Vagina (tissue), 2 donors: ENCODE measurements at regions not wholly inside any gene's neighbourhood (a gene's known extent, or its start where the extent isn't known, plus 50 kb on each side); places are given as distances from the start of the nearest gene placed in this dataset.

Experiments used
- DNase-seq, 2 donors: peaks; one replicate each; pipeline ENCODE4 v3.0.0-alpha.2; 2017; ENCODE audit errors: extremely low spot score in 2 of 2
- H3K27ac ChIP-seq: fragments of 200-600 bp; sonication (generic); one replicate; pipeline ENCODE4 v1.5.1; 2019
- H3K27me3 ChIP-seq: fragments of 200-600 bp; sonication (generic); one replicate; pipeline ENCODE4 v1.5.1; 2019
- H3K36me3 ChIP-seq, 2 donors: fragments of 200-600 bp; sonication (generic); one replicate each; pipeline ENCODE4 v1.5.1; 2017 to 2019
- H3K4me1 ChIP-seq: fragments of 200-600 bp; sonication (generic); one replicate; pipeline ENCODE4 v1.5.1; 2019
- H3K4me3 ChIP-seq, 2 donors: fragments of 200-600 bp; sonication (generic); 1 replicate in 1 of 2; 2 replicates in 1 of 2; pipeline ENCODE4 v1.5.1; 2016 to 2019
- H3K9me3 ChIP-seq: fragments of 200-600 bp; sonication (generic); one replicate; pipeline ENCODE4 v1.5.1; 2019
- CTCF ChIP-seq, 3 experiments: fragments of 450-650 bp in 2 of 3; fragments of 200-600 bp in 1 of 3; sonication (generic) in 1 of 3; IDR thresholded peaks; one replicate each; pipeline ENCODE4 v1.5.1; 2017 to 2019; ENCODE audit warnings: antibody characterized with exemption in 3 of 3, mild to moderate bottlenecking in 2 of 3, moderate library complexity in 2 of 3
- POLR2A ChIP-seq, 2 donors: fragments of 450-650 bp; IDR thresholded peaks; one replicate each; pipeline ENCODE4 v1.6.1; 2017; ENCODE audit warnings: antibody characterized with exemption in 2 of 2, mild to moderate bottlenecking in 2 of 2, moderate library complexity in 2 of 2
- POLR2AphosphoS5 ChIP-seq, 2 donors: sonication (generic); formaldehyde crosslinking; IDR thresholded peaks; one replicate each; pipeline ENCODE4 v1.9.0; 2017; ENCODE audit warnings: antibody characterized with exemption in 2 of 2, mild to moderate bottlenecking in 2 of 2, low read depth in 1 of 2; ENCODE audit not compliant: insufficient read depth in 1 of 2
- intact Hi-C: fragments of 100-400 bp; cut with DNase I; formaldehyde crosslinking; loops from one replicate; pipeline ENCODE4 v1.15.1; 2023

GRCh38 chr6:100103194-100103593 lies 109.2 kb upstream of the MCHR2 start:
- no peak for TF ChIP-seq POLR2A (IDR thresholded peaks at IDR 0.05)
- no peak for TF ChIP-seq POLR2AphosphoS5 (IDR thresholded peaks at IDR 0.05; ENCODE audit: insufficient read depth in 1 of 2, low read depth in 1 of 2)
- TF ChIP-seq CTCF (IDR thresholded peaks at IDR 0.05), result no peak
- Histone ChIP-seq H3K9me3 (no peaks in the 10 kb centered on the region), H3K4me1 (no peaks in the 10 kb centered on the region), H3K36me3 (no peaks in the 10 kb centered on the region), H3K27me3 (no peaks in the 10 kb centered on the region), H3K4me3 (no peak overlapping the region), H3K27ac (no peak overlapping the region)
- DNase-seq, result no peak
- intact Hi-C loops, result no loop called here

GRCh38 chr6:100101644-100102043 lies 107.6 kb upstream of the MCHR2 start:
- intact Hi-C loops, result no loop called here
- no peaks in the 10 kb centered on the region for H3K27me3 ChIP-seq
- H3K27ac ChIP-seq, result no peak overlapping the region
- no peak for TF ChIP-seq CTCF (IDR thresholded peaks at IDR 0.05)
- TF ChIP-seq POLR2A (IDR thresholded peaks at IDR 0.05), result no peak
- TF ChIP-seq POLR2AphosphoS5 (IDR thresholded peaks at IDR 0.05; ENCODE audit: insufficient read depth in 1 of 2, low read depth in 1 of 2), result no peak
- no peaks in the 10 kb centered on the region for H3K36me3 ChIP-seq
- H3K4me1 ChIP-seq, result no peaks in the 10 kb centered on the region
- H3K4me3 ChIP-seq, result no peak overlapping the region
- no peak for DNase-seq
- H3K9me3 ChIP-seq, result no peaks in the 10 kb centered on the region

DNA sequence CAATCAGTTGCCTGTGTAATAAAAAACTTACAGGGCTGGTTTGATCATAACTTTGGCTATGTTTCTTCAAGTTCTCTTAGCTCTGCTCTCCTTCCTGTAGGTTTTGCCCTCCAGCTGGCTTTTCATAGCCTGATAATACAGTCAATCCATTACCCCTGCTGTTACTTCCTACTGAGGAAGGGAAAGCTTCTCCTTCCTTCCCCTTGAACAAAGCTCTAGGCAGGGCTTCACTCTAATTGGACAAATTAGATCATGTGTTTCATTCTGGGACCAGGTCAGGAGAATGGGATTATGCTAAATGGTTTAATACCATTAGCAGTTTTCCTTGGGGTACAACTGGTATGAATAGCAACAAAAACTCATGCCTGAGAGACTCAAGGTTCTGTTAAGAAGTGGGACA lies 106.8 kb upstream of the MCHR2 start:
- DNase-seq, result no peak
- Histone ChIP-seq H3K36me3 (no peaks in the 10 kb centered on the region), H3K27me3 (no peaks in the 10 kb centered on the region), H3K4me3 (no peak overlapping the region), H3K4me1 (no peaks in the 10 kb centered on the region), H3K27ac (no peak overlapping the region), H3K9me3 (no peaks in the 10 kb centered on the region)
- TF ChIP-seq POLR2AphosphoS5 (IDR thresholded peaks at IDR 0.05; ENCODE audit: insufficient read depth in 1 of 2, low read depth in 1 of 2), result no peak
- TF ChIP-seq POLR2A (IDR thresholded peaks at IDR 0.05), result no peak
- no peak for TF ChIP-seq CTCF (IDR thresholded peaks at IDR 0.05)
- intact Hi-C loops, result no loop called here

DNA sequence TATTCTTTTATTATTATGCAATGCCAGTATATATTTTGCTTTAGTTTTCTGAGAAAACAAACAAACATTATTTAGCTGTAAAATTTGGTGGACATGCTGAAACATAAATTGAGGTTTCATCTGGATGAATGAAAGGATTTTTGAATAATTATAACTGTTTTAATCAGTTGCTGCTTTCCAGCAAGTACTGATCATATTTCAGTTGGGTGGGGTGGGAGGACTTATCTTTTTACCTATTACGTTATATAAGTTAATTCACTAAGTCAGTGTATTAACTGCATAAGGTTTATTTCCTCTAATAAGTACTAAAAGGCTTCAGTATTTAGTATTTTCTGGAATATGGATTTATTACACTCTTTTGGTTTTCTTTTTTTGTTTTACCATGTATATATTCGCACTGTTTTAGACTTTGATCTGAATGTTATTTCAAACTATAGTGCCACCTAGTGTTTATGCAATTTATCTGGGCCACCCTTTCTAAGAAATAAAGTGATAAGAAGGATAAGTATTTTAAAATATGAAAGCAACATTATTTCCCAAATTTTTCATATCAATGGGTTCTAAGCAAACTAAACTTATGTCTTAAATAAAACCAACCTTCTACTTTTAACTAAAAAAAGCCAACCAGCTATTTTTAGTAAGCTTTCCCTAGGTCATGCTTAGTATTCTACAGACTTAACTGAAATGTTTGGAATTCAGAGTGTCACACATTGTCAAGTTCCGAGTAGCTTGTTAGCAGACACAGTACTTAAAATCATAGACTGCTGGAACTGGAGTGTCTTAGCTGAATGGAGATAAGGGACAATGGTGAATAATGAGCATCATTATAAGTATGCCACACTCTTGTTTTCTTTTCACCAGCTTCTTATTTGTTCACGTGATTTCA lies 105.4 kb upstream of the MCHR2 start:
- no peak for TF ChIP-seq POLR2AphosphoS5 (IDR thresholded peaks at IDR 0.05; ENCODE audit: insufficient read depth in 1 of 2, low read depth in 1 of 2)
- peak; percentile 11 to 35 (median 33) for TF ChIP-seq CTCF (IDR thresholded peaks at IDR 0.05)
- intact Hi-C loops, result no loop called here
- Histone ChIP-seq H3K4me3 (no peak overlapping the region), H3K27ac (no peak overlapping the region), H3K4me1 (no peaks in the 10 kb centered on the region), H3K27me3 (no peaks in the 10 kb centered on the region), H3K9me3 (no peaks in the 10 kb centered on the region), H3K36me3 (no peaks in the 10 kb centered on the region)
- DNase-seq, result no peak

DNA sequence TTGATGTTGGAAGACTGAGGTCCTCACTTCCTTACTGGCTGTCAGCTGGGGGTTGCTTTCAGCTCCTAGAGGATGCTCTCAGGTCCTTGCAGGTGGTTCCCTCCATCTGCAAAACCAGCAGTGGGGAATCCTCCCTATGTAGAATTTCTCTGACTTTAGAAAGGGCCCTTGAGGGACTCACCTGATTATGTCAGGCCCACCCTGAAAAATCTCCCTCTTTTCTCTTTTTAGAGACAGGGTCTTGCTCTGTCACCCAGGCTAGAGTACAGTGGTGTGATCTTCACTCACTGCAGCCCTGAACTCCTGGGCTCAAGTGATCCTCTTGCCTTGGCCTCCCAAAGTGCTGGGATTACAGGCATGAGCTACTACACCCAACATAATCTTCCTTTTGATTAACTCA lies 102.9 kb upstream of the MCHR2 start:
- intact Hi-C loops, result no loop called here
- Histone ChIP-seq H3K9me3 (no peaks in the 10 kb centered on the region), H3K4me3 (no peak overlapping the region), H3K36me3 (no peaks in the 10 kb centered on the region), H3K27ac (no peak overlapping the region), H3K4me1 (no peaks in the 10 kb centered on the region), H3K27me3 (no peaks in the 10 kb centered on the region)
- no peak for TF ChIP-seq POLR2AphosphoS5 (IDR thresholded peaks at IDR 0.05; ENCODE audit: insufficient read depth in 1 of 2, low read depth in 1 of 2)
- TF ChIP-seq CTCF (IDR thresholded peaks at IDR 0.05), result no peak
- no peak for TF ChIP-seq POLR2A (IDR thresholded peaks at IDR 0.05)
- no peak for DNase-seq
